ENCODE measurements at regions not wholly inside any gene's neighbourhood (a gene's known extent, or its start where the extent isn't known, plus 50 kb on each side); places are given as distances from the start of the nearest gene placed in this dataset.

GRCh38 chr10:108003576-108003975 lies 839.1 kb upstream of the SORCS1 start:
- H3K27ac Mint-ChIP-seq = no peak overlapping the region
- intact Hi-C loops (cut with micrococcal nuclease) = no loop called here
- Histone ChIP-seq H3K9ac (ENCODE audit: low read length) (no peak overlapping the region), H3K27me3 (replicated peaks in 1 of 4; ENCODE audit: control extremely low read depth in 1 of 4, control insufficient read depth in 3 of 4, insufficient read depth in 4 of 4, low read length in 3 of 4) (no peaks in the 10 kb centered on the region), H2AFZ (ENCODE audit: insufficient read depth, low read depth, low read length, poor library complexity, severe bottlenecking) (no peak overlapping the region), H3K79me2 (ENCODE audit: control insufficient read depth, insufficient read depth, low read length) (no peaks in the 10 kb centered on the region), H4K20me1 (ENCODE audit: control insufficient read depth, insufficient read depth, low read length, poor library complexity, severe bottlenecking) (no peaks in the 10 kb centered on the region), H3K27ac (ENCODE audit: low read length in 2 of 2) (no peak overlapping the region), H3K4me3 (ENCODE audit: control extremely low read depth in 1 of 5, extremely low read depth in 1 of 5, insufficient read depth in 1 of 5, low read depth in 2 of 5, low read length in 4 of 5) (no peak overlapping the region), H3K4me2 (replicated peaks; ENCODE audit: low read depth, low read length, poor library complexity, severe bottlenecking) (no peak overlapping the region), H3K9me3 (ENCODE audit: control extremely low read depth in 1 of 3, control insufficient read depth in 2 of 3, insufficient read depth in 1 of 3, low read length in 2 of 3) (peaks cover 0 to 6% (median 0%) of the 10 kb centered on the region in 3 donors), H3K36me3 (replicated peaks in 1 of 2; ENCODE audit: control extremely low read depth in 1 of 2, control insufficient read depth in 1 of 2, extremely low read depth in 1 of 2, insufficient read depth in 2 of 2, low read length in 1 of 2) (no peaks in the 10 kb centered on the region), H3K4me1 (ENCODE audit: control insufficient read depth in 2 of 2, insufficient read depth in 2 of 2, low read length in 2 of 2) (no peaks in the 10 kb centered on the region)
- ChIA-PET CTCF (interaction anchor here (0.6 to 0.7 kb wide), 2 partner anchors 8 to 70 kb away, joined by 3 to 4 read pairs; no protein-coding TSS in a partner anchor), POLR2A (no interaction called here)
- ATAC-seq (ENCODE audit: low read depth) (no peak), DNase-seq (no peak)
- no peaks in the 10 kb centered on the region for H3K4me1 Mint-ChIP-seq
- TF ChIP-seq CTCF (IDR thresholded peaks at IDR 0.05) (no peak), EZH2 (IDR thresholded peaks at IDR 0.05; ENCODE audit: borderline replicate concordance, insufficient read depth, low read depth, low read length, poor library complexity, severe bottlenecking) (no peak)
- H3K27me3 Mint-ChIP-seq = no peaks in the 10 kb centered on the region
- H3K9me3 Mint-ChIP-seq (ENCODE audit: insufficient read depth) = peaks cover 4% of the 10 kb centered on the region
- H3K4me3 Mint-ChIP-seq = no peak overlapping the region

- ChIA-PET CTCF (interaction anchor here (0.6 kb wide), 1 partner anchor 70 kb away, joined by 3 read pairs; no protein-coding TSS in a partner anchor), POLR2A (no interaction called here)
- H3K4me3 Mint-ChIP-seq = no peak overlapping the region
- DNase-seq = no peak
- Histone ChIP-seq H2AFZ (ENCODE audit: insufficient read depth, low read depth, low read length, poor library complexity, severe bottlenecking) (no peak overlapping the region), H3K4me1 (ENCODE audit: control insufficient read depth in 2 of 2, insufficient read depth in 2 of 2, low read length in 2 of 2) (no peaks in the 10 kb centered on the region), H3K36me3 (replicated peaks in 1 of 2; ENCODE audit: control extremely low read depth in 1 of 2, control insufficient read depth in 1 of 2, extremely low read depth in 1 of 2, insufficient read depth in 2 of 2, low read length in 1 of 2) (no peaks in the 10 kb centered on the region), H3K4me2 (replicated peaks; ENCODE audit: low read depth, low read length, poor library complexity, severe bottlenecking) (no peak overlapping the region), H3K9ac (ENCODE audit: low read length) (no peak overlapping the region), H3K4me3 (ENCODE audit: control extremely low read depth in 1 of 5, extremely low read depth in 1 of 5, insufficient read depth in 1 of 5, low read depth in 2 of 5, low read length in 4 of 5) (no peak overlapping the region), H3K79me2 (ENCODE audit: control insufficient read depth, insufficient read depth, low read length) (no peaks in the 10 kb centered on the region), H3K27ac (ENCODE audit: low read length in 2 of 2) (no peak overlapping the region), H3K27me3 (replicated peaks in 1 of 4; ENCODE audit: control extremely low read depth in 1 of 4, control insufficient read depth in 3 of 4, insufficient read depth in 4 of 4, low read length in 3 of 4) (no peaks in the 10 kb centered on the region), H4K20me1 (ENCODE audit: control insufficient read depth, insufficient read depth, low read length, poor library complexity, severe bottlenecking) (no peaks in the 10 kb centered on the region), H3K9me3 (ENCODE audit: control extremely low read depth in 1 of 3, control insufficient read depth in 2 of 3, insufficient read depth in 1 of 3, low read length in 2 of 3) (peaks cover 0 to 6% (median 0%) of the 10 kb centered on the region in 3 donors)
- no peak overlapping the region for H3K27ac Mint-ChIP-seq
- H3K27me3 Mint-ChIP-seq = no peaks in the 10 kb centered on the region
- no peak for ATAC-seq (ENCODE audit: low read depth)
- no peak for TF ChIP-seq EZH2 (IDR thresholded peaks at IDR 0.05; ENCODE audit: borderline replicate concordance, insufficient read depth, low read depth, low read length, poor library complexity, severe bottlenecking)
- no peak for TF ChIP-seq CTCF (IDR thresholded peaks at IDR 0.05)
- H3K9me3 Mint-ChIP-seq (ENCODE audit: insufficient read depth) = peaks cover 4% of the 10 kb centered on the region
- H3K4me1 Mint-ChIP-seq = no peaks in the 10 kb centered on the region
- intact Hi-C loops (cut with micrococcal nuclease) = no loop called here
Measured at GRCh38 chr10:108003061-108003460, 838.6 kb upstream of the SORCS1 start.

All from B cell (primary cell).